ENCODE measurements at regions not wholly inside any gene's neighbourhood (a gene's known extent, or its start where the extent isn't known, plus 50 kb on each side); places are given as distances from the start of the nearest gene placed in this dataset.

DNA sequence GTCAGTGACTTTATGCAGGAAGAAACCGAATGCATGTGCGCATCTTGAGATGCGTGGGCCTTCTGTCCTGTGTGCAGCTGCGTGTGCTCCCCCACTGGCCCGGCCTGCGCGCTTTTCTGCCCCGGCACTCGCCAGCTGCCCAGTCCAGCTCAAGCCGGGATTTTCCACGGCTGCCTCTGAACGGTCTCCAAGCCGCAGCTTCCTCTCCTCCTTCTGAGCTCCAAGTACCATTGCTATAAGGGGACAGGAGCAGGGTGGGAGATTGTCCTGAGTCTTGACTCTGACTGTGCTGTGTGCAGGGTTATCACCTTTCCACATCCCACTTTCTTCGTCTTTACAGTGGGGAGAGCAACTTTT lies 302.8 kb downstream of the THBS2 start:
- no peaks in the 10 kb centered on the region for H3K9me3 ChIP-seq
- DNase-seq: no peak
- H3K27ac ChIP-seq: peak overlapping the region; percentile 18
- no peaks in the 10 kb centered on the region for H3K27me3 ChIP-seq
- H3K36me3 ChIP-seq: no peaks in the 10 kb centered on the region
- no peak overlapping the region for H3K4me3 ChIP-seq
- intact Hi-C loops (cut with DNase I): no loop called here
- no peaks in the 10 kb centered on the region for H3K4me1 ChIP-seq
- TF ChIP-seq, protein P1, sequence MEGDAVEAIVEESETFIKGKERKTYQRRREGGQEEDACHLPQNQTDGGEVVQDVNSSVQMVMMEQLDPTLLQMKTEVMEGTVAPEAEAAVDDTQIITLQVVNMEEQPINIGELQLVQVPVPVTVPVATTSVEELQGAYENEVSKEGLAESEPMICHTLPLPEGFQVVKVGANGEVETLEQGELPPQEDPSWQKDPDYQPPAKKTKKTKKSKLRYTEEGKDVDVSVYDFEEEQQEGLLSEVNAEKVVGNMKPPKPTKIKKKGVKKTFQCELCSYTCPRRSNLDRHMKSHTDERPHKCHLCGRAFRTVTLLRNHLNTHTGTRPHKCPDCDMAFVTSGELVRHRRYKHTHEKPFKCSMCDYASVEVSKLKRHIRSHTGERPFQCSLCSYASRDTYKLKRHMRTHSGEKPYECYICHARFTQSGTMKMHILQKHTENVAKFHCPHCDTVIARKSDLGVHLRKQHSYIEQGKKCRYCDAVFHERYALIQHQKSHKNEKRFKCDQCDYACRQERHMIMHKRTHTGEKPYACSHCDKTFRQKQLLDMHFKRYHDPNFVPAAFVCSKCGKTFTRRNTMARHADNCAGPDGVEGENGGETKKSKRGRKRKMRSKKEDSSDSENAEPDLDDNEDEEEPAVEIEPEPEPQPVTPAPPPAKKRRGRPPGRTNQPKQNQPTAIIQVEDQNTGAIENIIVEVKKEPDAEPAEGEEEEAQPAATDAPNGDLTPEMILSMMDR (IDR thresholded peaks at IDR 0.05): no peak
- H3K9ac ChIP-seq (ENCODE audit: low read depth in 2 of 2, low read length in 2 of 2): no peak overlapping the region

DNA sequence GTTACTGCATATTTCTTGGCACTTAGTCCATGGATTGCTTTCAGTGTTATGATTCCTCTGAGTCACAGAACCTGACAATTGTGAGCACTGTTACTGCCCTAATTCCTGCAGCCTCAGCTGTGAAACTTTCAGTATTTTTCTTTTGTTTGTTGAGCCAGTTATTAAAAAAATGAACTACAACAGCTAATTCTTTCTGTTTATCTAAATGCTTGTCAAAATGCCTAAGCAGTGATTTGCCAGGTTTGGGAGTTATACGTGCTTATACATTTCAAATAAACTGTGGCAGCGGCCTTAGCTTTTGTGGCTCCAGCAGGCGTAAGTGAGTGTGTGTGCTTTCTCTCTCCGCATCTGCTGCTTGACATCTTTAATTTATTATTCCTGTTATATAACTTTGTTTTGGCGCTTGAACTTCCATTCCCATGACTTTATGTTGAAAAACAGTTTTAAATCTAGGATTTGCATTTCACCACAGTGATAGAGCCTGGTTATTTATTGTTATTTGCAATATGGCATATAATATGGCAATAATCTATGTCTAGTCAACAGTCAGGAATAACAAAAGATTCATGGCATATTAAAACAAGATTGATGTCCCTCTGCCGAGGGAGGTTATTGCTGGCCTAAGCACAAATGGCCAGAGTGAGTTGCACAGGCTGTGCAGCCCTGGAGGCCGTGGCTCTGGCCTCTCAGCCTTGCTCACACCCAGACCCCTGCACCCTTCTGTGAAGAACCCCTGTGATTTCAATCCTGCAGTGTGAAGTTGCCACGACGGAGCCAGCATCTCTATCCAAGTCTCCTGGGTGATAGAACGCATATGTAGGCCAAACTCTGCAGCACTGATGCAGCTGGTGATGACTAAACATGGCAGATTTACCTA lies 303.4 kb downstream of the THBS2 start:
- Histone ChIP-seq H3K9me3 (no peaks in the 10 kb centered on the region), H3K27ac (peak overlapping the region; percentile 18), H3K36me3 (no peaks in the 10 kb centered on the region), H3K4me3 (no peak overlapping the region), H3K9ac (ENCODE audit: low read depth in 2 of 2, low read length in 2 of 2) (no peak overlapping the region), H3K4me1 (no peaks in the 10 kb centered on the region), H3K27me3 (no peaks in the 10 kb centered on the region)
- intact Hi-C loops (cut with DNase I): no loop called here
- TF ChIP-seq, protein P1 (IDR thresholded peaks at IDR 0.05): no peak
- no peak for DNase-seq

DNA sequence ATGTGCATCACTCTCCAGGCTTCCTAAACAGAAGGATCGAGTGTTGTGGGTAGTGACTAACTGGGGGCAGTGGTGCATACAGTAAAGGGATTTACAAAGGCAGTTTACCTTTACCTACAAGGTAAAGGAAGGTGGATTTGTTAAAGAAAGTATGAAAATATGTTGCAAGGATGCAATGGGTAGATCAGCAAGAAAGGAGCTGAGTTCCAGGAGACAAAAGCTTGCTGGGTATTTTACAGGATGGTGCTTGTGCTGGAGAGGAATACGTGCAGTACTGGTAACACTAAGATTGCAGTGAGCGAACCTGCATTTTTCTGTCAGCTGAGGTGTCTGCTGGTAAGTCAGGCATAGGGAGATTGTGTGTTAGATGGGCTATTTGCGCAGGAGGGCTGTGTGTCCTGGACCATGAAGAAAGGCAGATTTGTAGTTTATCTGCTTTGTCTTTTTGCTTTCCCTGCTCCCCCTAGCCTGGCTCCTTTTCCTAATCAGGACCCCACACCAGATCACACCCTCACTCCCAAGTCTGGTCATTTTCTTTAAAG lies 304.6 kb downstream of the THBS2 start:
- DNase-seq: no peak
- Histone ChIP-seq H3K4me3 (no peak overlapping the region), H3K27me3 (no peaks in the 10 kb centered on the region), H3K4me1 (no peaks in the 10 kb centered on the region), H3K36me3 (no peaks in the 10 kb centered on the region), H3K27ac (no peak overlapping the region), H3K9me3 (no peaks in the 10 kb centered on the region), H3K9ac (ENCODE audit: low read depth in 2 of 2, low read length in 2 of 2) (no peak overlapping the region)
- TF ChIP-seq, protein P1 (IDR thresholded peaks at IDR 0.05): no peak
- intact Hi-C loops (cut with DNase I): no loop called here

DNA sequence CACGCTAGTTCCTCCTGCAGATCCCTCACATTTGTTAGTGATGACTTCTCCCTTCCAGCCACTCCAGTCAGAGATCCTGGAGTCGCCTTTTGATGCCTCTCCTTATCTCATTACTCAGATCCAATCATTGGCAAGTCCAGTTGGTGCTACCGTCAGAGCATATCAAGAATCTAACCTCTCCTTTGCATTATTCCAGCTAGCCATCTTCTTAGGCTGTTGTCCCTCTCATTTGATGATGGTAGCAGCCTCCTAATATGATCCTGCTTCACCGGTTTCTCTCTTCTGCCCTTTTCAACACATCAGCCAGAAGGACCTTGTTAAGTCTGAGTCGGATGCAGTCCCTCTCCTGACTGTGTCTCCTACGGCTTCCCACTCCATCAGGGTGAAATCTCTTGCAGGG lies 305.6 kb downstream of the THBS2 start:
- intact Hi-C loops (cut with DNase I): no loop called here
- DNase-seq: no peak
- Histone ChIP-seq H3K9me3 (no peaks in the 10 kb centered on the region), H3K27me3 (no peaks in the 10 kb centered on the region), H3K4me3 (no peak overlapping the region), H3K36me3 (no peaks in the 10 kb centered on the region), H3K4me1 (no peaks in the 10 kb centered on the region), H3K27ac (no peak overlapping the region), H3K9ac (ENCODE audit: low read depth in 2 of 2, low read length in 2 of 2) (no peak overlapping the region)
- TF ChIP-seq, protein P1 (IDR thresholded peaks at IDR 0.05): no peak

DNA sequence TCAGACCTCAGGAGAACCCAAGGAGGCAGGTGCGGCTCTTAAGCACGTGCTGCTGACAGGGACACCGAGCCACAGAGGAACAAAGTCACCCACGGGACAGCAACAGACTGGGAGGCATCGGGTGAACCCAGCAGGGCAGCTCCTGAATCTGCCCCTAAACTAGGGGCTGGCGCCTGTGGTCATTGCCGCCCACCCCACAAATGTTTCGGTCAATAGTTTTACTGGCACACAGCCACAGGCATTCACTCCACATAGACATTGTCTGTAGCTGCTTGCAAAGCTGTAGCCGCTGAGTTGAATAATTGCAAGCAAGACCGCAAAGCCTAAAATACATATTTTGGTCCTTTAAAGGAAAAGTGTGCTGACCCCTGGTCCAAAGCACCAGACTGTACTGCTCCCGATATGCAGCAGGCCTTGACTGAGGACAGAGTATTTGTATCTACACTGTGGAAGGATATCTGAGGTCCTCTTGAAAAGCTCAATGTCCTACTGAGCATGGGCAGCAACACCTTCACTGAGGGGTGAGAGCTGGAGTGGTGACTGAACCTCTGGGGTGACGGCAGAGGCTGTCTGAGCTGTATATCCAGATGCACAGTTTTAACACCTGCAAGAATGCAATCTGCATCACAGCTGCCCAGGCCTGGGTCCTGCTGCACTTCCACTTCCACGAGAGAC lies 310.3 kb downstream of the THBS2 start:
- H3K9ac ChIP-seq (ENCODE audit: low read depth in 2 of 2, low read length in 2 of 2): no peak overlapping the region
- H3K9me3 ChIP-seq: no peaks in the 10 kb centered on the region
- H3K27me3 ChIP-seq: no peaks in the 10 kb centered on the region
- no peaks in the 10 kb centered on the region for H3K4me1 ChIP-seq
- DNase-seq: no peak
- H3K27ac ChIP-seq: no peak overlapping the region
- H3K36me3 ChIP-seq: no peaks in the 10 kb centered on the region
- H3K4me3 ChIP-seq: no peak overlapping the region
- TF ChIP-seq, protein P1 (IDR thresholded peaks at IDR 0.05): no peak
- intact Hi-C loops (cut with DNase I): no loop called here
